NCI-H2171 treated with DMSO at 0.1 percent for 48 hours (cell line): ENCODE measurements at regions not wholly inside any gene's neighbourhood (a gene's known extent, or its start where the extent isn't known, plus 50 kb on each side); places are given as distances from the start of the nearest gene placed in this dataset.

ENCODE experiments used
- DNase-seq: peaks from one replicate; lab custom pipeline; 2025; lab: John Stamatoyannopoulos, UW

DNA sequence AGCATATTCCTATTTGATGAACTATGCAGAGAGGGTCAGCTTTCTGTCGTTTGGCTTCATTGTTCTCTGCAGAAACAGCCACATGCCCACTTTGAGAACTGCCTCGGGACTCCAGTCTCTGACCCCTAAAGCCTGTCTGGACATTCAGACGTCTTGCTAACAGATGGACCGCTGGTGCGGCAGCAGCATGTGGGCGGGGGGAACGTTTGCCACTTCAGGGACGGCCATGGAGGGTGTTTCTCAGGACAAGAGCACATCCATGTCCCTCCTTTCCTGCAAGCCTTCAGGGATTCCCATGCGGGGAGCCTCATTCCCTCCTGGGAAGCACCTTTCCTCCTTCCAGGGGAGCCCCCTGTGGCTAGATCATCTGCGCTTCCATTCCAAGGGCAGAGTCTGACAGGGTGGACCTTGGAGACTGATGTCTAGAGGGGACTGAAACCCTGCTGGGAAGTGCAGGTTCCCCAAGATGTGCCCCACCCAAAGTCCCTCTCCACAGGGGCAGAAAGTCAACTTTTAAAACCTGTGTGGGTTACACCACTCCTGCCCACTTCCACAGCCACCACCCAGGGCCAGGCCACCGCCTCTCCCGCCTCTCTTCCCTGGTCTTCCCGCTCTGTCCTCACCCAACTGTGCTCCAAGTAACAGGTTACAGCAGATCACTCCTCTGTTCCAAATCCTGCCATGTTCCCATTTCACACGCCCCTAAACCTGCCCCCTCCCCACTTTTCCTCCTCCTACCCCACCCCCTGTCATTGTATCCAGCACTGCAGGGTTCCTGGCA lies 94.8 kb upstream of the PMEPA1 start:
- DNase-seq, result no peak

DNA sequence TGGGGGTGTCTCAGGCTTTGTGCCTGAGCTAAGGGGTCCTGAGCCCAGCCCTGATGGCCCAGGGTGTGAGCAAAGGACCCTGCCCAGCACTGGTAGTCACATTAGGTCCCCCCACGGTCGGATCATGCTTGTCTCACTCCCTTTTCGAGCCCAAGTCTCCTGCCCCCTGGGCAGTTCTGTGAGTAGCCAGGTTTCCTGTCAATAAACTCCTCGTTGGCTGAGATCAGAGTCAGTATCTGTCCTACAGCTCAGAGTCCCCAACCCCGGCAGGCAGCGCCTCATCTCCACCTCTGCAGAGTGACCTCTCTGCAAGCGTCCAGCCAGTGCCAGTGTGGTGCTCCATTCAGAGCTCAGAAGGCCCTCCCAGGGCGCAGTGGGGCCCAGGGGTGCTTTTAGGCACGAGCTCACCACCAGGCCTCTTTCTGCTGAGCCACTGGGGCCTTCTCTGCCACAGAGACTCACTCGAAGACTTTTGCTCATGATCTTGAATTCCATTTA lies 93.7 kb upstream of the PMEPA1 start:
- DNase-seq, result no peak

DNA sequence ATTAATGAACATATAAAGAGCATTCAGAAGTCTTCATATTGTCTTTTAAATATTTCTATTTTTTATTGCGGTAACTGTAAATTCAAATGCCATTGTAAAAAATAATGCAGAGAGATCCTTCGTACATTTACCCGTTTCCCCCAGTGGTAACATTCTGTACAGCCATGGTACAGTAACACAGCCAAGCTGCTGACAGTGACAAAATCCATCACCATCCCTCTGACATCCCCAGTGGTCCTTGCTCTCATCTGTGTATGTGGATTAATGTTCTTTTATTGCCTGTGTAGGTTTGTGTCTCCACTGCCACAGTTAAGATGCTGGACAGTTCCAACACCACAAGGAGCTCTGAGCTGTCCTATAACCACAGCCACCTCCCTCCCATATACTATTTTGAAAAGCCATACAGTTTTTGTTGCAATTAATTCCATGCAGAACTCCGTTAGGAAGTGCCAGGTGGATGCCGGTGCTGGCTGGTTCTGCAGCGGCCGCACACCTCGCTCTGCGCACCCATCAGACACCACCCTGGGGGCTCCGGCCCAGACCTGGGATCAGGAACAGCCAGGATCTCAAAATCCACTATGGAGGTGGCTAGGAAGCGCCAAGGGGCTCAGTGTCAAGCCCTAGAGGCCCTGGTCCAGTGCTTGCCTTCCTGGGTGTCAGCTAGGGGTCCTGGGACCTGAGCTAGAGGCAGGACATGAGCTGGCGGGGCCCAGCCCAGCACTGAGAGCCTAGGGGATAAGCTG lies 93.1 kb upstream of the PMEPA1 start:
- no peak for DNase-seq

DNA sequence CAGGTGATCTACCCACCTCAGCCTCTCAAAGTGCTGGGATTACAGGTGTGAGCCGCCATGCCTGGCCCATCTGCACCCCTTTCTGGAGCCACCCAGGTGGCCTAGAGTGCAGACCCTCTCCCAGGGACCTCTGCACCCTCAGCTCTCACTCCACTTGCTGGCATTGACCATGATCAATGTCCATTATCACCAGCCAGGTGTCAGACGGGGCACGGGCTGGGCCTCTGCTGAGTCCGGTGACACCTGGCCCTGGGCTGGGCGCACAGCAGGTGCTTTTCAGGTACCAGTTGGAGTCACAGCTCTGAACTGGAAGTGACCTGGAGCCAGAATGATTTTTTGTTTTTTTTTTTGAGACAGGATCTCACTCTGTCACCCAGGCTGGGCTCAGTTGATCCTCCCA lies 91.8 kb upstream of the PMEPA1 start:
- no peak for DNase-seq

DNA sequence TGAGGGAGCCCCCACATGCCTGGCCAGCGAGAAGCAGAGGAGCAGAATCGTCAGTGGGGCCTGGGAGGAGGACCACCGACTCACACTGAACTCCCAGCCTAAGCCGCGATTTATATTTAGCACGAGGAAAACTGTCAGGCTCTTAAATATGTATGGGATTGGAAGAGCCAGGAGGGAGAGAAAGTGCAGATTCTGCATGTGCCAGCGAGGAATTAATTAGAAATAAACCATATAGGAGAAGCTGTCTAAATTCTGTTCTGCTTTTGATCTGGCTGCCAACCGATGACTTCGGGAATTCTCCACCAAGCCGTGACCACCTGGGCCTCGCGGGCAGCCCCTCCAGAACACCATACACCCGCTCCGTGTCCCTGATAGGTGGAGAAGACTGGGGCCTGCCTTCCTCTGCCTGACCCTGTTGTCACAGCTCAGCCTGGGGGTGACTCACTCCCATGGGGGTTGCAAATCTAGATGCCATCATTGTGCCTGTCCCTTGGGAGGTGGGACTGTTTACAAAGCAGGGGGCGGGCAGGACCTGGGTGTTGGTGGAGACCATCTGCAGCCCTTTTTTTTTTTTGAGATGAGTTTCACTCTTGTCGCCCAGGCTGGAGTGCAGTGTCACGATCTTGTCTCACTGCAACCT lies 91.1 kb upstream of the PMEPA1 start:
- peak; percentile 69 for DNase-seq

DNA sequence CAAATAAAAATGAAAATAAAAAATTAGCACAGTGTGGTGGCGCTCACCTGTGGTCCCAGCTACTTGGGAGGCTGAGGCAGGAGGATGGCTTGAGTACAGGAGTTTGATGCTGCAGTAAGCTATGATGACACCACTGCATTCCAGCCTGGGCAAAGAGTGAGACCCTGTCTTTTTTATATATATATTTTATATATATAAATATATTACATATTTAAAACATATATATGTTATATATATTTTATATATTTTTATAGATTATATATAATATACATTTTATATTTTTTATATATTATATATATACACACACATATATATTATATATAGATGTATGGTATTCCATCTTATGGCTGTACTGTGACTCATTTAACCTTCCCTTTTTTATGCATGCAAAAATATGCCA lies 87.6 kb upstream of the PMEPA1 start:
- no peak for DNase-seq

DNA sequence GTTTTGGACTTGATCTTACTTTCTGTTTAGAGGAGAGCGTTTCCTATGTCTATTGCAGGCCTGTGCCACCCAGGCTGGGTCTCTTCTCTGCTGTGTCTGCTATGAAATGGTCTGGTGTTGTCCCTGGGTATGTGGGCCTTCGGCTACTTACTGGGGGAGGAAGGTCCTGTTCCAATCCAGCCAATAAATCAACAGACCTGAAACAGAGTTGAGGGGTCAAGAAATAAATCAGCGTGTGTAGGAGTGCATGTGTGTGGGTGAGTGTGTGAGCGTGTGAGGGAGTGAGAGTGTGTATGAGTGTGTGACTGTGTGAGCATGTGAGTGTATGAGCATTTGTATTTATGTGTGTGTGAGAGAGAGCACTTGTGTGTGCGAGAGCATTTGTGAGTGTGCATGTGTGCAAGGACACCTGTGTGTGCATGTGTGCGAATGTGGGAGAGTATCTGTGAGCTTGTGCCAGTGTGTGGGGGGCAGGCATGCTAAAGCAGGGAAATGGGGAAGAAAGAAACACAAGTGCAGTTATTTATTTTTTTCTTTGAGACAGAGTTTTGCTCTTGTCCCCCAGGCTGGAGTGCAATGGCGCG lies 86.3 kb upstream of the PMEPA1 start:
- no peak for DNase-seq

DNA sequence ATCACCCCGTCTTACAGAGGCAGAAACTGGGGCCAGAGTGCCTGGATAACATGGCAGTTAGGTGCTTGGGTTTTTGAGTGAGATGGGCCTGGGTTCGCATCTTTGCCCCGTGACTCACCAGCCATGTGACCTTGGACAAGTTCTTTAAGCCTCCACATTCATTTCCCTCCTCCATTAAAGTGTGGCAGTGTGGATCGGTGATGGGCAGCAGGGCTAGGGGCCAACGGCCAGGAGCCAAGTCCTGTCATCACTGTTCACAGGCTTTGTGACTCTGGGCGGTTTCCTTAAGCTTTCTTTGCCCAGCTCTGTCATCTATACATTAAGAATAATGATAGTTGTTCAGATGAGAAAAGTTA lies 85.5 kb upstream of the PMEPA1 start:
- no peak for DNase-seq

DNA sequence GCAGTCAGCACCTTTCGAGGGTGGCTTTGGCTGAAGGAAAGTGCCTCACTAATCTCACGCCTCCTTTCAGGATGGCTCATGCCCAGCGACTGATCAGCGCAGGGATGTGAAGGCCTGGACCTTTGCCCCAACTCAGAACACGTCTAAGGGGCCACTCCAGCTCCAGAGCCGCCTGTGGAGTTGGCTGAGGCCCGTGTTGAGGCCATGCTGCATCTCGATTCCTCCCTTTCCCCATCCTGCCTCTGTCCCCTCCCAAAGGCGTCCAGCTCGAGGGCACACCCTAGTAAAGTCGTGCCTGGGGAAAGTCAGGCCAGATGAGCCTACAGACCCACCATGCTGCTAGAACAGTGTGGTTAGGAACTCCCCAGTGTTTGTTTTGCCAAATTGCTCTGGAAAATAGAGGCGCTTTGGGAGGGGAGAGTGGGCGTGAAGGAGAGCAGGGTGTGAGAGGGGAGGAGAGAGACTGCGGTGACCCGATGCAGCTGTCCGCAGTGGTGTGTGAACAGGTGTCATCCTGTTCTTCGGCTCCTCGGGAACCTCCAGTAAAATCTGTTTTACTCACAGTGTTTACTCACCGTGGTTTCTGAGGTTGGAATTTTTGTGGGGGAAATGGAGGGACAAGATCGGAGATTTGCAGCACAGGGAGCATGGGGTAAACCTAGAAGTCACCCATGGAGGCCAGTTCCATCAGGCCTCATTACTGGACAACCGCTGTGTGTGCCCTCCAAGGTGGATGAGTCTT lies 85.0 kb upstream of the PMEPA1 start:
- no peak for DNase-seq

DNA sequence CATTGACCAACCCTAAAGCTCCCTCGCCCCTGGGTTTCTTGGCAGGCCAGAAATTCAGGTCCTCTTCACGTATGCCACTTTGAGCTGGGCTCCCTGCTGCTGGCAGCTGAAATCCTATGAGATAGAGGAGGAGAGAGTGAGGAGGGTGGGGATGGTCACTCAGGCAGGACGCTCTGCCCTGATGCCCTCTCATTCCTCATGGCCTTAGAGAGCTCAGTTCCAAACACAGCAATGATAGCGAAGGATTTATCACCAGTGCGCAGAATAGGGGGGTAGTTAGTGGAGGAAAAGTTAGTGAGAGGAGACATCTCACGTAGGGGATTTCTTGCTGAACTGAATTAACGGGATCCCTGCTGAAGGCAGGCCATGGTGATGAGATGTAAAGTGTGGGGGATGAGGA lies 84.2 kb upstream of the PMEPA1 start:
- DNase-seq, result no peak

DNA sequence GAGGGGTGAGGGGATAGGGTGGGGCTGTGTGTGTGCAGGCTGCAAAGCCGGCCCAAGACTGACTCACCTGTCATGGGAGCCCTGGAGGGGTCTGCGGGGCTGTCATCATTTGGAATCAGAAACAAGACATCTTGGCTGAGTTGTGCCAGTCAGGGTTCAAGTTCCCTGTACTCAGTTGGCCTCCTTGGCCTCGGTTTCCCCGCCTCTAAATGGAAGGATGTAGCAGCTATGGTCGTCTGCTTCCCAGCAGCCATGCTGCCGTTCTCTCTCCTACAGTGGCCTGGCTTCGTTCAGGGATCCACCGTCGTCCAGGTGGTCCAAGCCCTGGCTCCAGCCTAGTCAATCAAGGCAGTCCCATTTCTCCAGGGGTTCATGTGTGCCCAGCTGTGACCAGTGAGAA lies 83.6 kb upstream of the PMEPA1 start:
- DNase-seq, result no peak

DNA sequence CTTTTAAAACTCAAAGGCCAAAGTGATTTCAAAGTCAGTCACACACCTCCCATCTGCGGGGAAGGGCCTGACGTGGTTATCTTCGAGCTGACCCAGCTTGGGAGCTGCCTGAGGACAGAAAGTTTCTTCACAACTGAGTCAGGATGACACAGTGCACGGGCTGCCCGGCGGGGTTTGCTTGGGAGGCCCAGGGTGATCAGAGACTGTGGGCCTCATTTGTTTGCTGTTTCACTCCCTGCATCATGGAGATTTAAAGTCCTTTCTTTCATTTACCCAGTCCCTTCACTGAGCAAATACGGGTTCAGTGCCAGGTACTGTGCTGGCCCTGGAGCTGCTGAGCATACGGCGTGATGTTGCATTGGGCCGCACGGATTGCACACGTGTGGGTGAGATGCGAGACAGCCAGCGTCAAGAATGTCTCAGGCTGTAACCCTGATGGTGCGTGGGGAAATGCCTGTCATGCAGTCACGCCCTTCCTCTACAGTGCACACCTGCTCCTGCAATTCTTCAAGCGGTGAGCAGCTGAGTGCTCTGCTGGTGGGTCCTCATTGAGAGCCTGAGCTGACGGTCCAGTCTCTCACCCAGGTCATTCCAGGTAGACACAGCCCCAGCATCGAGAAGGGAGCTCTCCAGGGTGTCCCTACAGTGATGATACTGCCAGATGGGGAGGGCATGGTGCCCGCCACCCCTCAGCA lies 82.7 kb upstream of the PMEPA1 start:
- no peak for DNase-seq

DNA sequence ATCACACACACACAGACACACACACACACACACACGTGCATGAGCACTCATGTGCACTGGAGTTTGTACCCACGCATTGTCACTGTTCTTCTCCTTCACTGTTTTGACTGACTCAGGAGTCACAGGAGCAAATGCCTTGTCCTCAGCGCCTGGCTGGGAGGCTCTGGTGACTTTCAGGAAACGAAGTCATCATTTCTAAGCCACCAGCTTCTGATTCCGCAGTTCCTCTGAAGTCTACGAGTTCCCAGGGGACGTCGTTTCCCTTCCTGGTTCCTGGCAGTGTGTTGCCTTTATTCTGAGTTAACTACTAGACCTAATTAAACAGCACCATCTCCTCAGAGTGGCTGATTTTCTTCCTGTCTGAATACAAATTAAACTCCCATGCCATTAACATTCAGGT lies 82.2 kb upstream of the PMEPA1 start:
- DNase-seq, result no peak

DNA sequence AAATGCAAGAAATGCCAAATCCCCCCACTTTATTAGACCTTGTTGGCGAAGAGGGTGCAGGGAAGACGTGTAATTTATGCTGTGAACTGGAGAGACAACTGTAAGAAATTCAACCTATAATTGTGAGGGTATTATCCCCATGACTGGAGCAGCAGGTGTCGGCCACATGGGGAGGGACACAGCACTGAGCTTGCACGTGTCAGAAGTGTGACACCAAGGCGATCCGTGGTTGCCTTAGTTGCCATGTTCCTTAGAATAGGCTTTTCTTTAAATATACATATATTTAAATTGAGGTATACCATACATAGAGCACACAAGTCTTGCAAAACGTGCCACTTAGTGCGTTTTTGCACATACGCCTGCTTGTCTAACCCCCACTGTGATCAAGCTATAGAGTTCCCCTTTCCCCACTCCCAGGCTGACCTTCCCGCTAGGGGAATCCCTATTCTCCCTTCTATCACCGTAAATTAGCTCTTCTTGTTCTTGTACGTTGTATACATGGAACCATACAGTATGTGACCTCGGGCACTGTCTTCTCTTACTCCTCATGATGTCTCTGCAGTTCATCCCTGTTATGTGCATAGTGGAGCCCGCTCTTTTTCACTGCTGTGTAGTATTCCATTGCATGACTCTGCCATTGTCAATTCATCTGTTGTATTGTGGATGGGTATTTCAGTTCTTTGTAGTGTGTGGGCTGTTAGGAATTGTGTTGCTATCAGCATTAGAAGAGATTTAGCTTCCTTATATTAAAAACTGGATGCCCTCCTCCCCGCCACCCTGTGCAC lies 81.6 kb upstream of the PMEPA1 start:
- no peak for DNase-seq

DNA sequence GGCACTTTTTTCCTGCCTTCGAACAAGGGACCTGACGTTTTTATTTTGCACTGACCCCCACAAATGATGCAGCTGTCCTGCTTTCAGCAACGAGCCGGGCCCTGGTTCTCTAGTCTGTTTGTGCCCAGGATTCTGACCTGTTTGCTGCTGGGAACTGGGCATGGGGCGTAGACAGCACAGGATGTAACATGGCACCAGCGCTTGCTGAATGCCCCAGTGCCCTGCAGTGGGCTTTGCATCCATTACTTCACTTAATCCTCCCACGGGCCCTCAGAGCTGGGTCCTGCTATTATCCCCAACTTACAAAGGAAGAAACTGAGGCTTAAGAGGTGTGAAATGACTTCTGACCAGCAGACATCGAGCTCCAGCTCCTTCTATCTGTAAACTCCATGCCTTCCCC lies 80.4 kb upstream of the PMEPA1 start:
- DNase-seq, result no peak

DNA sequence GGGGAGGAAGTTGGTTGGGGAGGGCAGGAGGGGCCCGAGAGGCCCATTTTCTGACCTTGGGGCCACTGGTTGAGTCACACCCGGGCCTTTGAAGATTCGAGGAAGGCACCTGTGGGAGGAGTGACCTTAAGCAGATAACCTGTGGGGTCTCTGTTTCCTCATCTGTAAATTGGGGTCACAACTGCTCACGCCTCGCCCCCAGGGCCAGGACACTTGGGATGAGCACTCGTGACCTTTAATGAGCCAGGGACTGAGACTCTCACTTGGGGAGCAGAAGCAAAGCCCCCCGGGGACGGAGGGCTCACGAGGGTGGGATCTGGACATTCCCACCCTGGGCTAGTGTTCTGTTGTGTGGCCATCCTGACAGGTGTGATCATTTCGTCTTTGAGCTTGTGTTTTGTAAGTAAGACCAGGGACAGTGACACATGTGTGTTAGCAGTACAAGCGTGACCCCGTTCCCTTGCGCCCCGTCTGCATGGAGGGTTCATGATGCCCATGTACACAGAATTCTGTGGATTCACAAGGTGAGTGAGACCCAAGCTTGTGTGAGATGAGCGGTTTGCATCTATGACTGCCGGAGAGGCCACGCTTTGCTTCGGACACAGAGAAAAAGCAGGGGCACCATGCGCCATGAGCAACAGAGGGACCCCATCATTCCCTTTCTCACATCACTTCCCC lies 79.3 kb upstream of the PMEPA1 start:
- no peak for DNase-seq

DNA sequence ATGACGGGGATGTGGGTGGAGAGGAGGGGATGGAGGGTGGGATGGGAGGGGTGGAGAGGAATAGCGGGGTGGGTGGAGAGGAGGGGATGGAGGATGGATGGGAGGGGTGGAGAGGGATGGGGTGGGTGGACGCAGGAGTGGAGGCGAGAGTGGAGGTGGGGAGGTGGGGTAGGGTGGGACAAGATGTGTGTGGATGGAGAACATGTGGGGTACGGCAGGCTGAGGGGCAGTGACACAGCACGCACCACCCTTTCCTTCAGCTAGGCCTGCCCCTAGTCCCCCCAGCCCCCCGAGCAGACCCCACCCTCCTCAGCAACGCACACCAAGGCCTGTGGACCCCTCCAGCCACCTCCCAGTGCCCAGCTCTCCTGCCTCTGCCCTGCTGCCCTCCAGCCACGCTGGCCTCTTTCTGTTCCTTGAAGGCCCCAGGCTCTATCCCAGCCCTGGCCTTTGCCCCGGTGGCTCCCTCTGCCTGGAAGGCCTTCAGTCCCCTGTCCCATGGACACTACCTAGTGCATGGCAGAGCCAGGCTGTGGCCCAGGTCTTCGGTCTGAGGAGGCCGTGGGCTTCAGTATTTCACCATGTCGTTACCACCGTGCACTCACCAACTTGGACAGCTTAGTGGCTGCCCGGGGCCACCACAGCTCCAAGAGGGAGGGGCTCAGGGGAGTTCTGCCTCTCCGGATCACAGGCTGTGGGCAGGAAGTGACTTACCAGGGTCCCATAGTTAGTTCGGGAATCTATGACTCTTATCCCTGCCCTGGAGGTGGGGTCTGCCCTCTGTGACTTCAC lies 78.4 kb upstream of the PMEPA1 start:
- no peak for DNase-seq

DNA sequence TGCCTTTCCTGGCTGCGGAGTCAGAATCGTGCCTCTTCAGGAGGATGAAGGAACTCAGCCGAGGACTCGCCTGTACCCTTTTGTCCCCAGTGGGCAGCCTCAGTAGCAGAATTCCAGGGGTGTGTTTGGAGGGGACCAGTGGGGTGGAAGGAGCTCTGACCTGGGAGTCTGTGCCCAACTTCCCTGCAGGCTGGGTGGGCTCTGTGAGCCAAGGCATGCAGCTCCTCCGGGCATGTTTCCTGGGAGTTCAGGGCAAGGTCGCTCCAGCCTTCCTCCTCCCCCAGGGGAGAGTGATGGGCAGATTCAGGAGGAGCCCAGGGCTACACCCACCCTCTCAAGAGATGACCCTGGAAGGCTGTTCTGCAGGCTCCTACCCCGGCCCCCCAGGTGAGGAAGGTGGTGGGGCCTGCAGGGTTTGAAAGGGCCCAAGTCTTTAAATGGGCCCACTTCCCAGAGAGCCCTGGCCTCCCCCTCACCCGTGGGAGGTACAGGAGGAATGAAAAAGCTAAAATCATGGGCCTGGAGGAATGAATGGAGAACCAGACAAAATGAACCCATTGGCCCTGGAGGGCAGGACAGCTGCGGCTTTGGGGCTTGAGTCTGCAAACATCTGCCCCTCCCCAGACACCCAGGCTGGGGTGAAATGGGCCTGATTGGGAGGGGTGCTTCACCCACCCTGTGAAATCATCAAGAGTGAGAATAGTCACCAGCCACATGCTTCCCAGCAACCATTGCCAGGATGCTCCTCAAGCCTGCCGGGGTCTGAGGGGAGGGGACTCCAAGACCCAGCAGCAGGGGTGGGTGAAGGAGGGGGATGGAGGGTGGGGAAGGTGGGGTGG lies 77.6 kb upstream of the PMEPA1 start:
- DNase-seq, result no peak
